Stimulated activated CD4-positive, alpha-beta T cell treated with anti-CD3 and anti-CD28 coated beads, Interleukin-12 subunit alpha, Interleukin-12 subunit beta, amount 100 ng/mL, for 48 hours (primary cell): ENCODE measurements at regions not wholly inside any gene's neighbourhood (a gene's known extent, or its start where the extent isn't known, plus 50 kb on each side); places are given as distances from the start of the nearest gene placed in this dataset.
A peak's percentile ranks its signal among the peaks of the same experiment; 100 is the strongest.

Experiments used
- DNase-seq, 3 donors: peaks; one replicate each; pipeline ENCODE4 v3.0.0-alpha.2; 2020; ENCODE audit warnings: low read depth in 2 of 3, low spot score in 1 of 3

DNA sequence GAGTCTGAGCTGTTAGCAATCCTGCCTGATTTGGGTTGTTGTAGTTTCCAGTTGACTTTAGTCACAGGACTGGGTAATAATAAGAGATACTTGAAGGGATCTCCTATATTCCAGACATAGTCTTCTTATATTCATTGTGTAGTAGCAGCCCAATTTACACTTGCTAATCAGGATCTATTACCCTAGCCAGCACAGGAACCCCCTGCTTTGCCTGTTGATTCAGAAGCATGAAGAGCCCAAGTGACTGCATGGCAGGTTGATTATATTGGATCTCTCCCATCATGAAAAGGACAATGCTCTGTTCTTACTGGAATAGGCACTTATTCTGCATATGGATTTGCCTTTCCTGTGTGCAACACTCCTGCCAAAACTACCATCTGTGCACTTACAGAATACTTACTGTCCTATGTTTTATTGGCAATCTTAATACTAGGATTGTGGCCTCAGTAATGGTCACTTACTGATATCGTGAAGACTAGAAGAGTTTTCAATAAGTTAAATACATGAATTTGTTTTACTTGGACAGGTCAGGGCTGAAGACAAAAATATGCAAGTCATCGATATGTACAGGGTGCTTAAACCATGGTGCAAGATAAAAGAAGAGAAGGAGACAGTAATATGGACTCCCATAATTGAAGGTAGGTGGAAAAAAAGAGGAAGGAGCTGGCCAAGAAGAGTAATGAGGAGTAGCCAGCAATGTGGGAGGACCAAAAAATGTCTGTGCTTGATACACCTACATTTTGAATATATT lies 304.1 kb downstream of the MCTP2 start:
- DNase-seq, result no peak

DNA sequence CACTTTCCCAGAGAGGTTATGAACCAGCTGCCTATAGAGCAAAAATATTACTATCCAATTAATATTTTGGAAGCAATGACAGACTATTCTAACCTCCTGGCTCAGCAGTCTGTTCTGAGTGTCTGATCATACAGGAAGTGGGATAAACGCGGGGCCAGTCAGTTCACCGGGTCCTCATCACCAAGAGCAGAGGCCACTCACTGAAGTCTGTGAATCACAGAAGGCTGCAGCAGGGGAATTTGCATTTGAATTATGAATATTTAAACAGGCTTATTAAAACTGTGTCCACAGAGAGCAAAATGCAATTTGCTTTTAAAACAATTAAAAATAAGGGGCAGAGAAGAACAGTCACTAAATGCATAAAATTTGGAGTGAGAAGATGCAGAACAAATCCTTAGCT lies 305.2 kb downstream of the MCTP2 start:
- no peak for DNase-seq

DNA sequence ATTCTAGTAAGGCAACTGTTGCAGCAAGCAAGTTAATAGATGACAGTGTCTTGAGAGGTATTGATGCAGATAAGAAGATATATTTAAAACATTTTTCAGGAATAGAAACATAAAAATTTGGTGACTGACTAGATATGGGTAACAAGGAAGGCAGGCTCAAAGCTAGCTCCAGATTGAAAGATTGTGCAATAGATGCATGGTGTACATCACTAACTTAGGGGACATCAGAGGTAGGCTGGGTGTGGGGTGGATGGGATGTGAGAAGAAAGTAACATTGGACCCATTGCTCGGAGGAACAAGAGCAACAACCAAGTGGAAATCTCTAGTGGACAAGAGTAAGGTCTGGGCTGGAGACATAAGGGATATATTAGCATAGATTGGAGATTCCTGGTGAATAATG lies 306.9 kb downstream of the MCTP2 start:
- DNase-seq, result no peak

DNA sequence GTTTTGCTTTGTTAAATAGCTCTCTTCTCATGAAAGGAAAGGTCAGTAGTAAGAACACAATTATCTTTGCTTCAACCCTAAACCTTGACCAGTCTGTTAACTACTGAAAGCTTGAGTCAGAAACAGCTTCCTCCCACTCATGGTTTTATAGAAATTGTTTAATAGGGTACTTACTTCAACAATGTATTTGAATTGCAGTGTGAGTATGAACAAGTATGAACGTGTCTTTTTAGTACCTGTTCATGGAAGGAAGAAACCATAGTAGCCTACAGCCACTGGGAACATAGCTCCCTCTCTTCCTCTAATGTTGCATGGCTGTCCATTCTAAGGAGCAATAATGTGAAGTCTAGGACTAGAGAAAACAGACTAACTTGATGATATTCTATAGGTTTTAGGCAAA lies 311.0 kb downstream of the MCTP2 start:
- no peak for DNase-seq

DNA sequence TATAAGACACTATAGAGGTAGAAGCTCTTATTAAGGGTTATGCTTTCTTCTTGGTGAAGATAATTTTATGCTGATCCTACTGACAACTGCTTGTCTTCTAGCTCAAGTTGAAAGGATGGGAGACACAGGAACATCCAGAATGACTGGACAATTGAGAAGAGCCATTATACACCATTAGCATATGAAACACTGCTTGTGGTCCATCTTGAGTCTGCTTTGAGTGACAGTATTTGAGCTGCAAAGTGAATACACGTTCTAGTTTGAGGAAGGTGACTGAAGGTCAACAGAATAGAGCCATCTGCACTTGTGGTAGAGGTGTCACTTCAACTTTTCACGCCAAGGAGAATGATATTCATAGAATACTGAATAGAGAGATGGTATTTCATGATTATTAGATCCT lies 315.4 kb downstream of the MCTP2 start:
- DNase-seq, result no peak

DNA sequence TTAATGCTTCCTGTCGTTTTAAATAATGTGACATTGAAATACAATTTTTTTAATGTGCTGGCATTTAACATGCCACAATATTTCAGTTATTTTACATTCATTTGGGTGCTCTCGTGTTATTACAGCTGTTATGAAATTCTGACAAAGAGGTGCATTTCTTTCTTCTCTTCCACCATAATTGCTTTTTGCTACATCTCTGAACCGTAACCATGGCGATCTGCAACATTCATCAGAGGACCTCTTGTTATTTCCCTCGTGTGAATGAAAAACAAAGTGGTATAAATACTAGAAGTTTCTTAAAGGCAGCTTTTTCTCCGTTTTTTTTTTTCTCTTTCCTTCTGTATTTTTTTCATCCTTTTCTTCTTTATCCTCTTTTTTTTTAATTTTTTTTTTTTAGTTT lies 316.4 kb downstream of the MCTP2 start:
- no peak for DNase-seq

DNA sequence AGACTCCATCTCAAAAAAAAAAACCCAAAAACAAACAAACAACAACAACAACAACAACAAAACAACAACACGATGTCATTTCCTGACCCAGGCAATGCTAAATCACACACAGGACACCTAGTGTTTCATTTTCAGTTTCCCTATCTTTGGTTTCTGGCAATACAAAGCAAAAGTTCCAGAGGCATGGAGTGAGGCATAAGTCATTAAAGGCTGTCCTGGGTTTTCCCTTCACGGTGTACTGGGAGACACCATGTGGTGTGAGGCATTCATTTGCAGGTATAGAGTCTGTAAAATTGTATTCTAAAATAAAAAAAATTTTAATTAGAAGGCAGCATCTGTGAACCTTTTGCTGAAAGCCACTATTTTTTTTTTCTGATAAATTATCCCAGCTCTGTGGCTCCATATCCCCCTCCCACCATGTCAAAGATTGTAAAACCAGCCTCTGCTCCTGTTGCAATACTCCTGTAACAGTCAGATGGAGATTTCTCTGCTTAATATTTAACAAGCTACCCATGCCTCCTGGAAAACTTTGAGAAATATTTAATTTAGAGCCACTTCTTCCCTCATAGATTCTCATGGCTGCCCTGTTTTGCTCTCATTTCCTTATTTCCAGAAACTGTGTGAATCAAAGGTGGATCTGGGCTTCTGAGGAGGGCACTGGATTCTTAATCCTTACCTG lies 324.6 kb downstream of the MCTP2 start:
- DNase-seq, result no peak

DNA sequence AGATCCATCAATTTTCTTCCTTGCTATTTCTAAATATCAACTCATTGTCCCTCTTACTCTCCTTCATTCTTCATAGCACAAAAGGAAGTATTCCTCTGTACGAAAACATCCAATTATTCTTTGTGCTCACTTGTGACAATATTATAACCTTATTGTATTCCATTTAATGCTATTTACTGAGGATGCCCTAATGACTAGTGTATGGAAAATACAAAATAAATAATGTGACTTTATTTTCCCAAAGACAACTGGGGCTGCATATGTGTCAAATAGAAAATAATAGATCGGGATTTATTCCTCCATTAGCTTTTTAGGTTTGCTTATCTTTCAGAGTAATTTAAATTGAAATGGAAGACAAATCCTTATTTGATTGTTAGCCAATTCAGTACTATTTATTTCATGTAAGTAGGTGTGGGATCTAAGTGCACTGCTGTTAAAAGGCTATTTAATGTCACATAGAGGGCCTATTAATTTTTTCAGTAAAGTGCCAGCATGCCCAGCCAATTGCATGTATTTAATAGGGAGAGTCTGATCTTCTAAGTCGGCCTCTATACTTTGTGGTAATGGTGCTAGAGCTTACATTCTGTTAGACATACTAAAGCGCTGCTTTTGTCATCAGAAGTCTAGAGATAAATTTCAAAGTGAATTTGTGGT lies 329.8 kb downstream of the MCTP2 start:
- DNase-seq, result no peak

DNA sequence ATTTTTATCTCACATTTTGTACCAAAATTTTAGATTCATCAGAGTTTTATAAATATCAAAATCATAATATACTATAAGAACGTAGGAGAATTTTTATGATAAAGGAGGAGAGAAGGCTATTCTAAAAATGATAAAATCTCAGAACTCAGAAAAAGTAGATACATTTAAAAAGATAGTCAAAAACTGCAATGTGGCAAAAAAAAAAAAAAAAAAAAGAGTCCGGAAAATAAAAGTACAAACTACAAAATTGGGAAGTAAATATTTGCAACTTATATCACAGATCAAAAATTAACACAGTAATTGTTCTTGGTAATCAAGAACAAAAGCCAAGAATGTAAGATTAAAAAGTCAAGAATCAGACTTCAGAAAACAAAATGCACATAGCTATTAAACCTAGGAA lies 332.1 kb downstream of the MCTP2 start:
- DNase-seq, result no peak

DNA sequence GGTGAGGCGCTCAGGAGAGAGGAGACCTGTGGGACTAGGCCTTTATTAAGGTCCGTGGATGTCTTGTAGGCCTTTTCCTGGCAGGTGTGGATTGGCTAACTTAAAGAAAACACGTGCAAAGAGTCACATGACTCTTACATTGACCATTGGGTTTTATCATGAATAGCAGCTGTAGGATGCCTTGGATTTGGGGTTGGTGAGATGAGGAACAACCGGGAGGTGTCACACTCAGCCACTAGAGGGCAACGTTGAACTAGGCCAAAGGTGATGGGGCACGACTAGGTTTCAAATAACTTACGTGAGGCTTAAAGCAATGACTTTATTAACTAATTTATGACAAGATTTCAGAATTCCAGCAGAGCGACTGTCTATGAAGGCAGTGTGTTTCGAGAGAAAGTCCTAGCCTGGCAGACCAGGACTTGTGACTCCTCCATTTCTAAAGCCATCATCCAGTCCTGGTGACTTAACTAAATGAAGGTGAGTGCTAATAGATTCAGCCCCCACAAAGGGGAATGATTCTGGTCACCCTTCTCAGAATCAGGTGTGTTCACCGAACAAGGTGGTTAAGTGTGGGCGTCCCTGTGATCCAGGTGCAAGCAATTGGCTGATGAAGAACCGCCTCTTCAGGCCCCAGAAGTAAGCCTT lies 345.6 kb downstream of the MCTP2 start:
- DNase-seq, result peak; percentile 10 to 43 (median 24)

DNA sequence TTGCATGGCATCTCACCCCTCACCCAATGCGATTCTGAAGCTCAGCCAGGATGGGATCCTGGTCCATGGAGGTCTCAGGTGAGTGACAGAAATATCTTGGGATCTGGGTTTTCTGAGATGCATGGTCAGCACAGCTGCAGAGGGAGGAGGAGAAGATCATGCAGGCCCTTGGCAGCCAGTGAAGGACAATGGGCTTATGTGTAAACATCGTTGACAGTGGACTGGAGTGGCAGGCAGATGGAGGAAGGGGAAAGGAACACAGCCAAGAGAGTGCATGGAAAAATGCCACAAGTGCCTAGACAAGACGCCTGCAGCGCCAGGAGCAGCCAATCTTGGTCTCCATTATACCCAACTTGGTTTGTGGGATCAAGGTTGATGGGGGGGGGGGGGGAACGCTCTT lies 347.9 kb downstream of the MCTP2 start:
- DNase-seq, result no peak

DNA sequence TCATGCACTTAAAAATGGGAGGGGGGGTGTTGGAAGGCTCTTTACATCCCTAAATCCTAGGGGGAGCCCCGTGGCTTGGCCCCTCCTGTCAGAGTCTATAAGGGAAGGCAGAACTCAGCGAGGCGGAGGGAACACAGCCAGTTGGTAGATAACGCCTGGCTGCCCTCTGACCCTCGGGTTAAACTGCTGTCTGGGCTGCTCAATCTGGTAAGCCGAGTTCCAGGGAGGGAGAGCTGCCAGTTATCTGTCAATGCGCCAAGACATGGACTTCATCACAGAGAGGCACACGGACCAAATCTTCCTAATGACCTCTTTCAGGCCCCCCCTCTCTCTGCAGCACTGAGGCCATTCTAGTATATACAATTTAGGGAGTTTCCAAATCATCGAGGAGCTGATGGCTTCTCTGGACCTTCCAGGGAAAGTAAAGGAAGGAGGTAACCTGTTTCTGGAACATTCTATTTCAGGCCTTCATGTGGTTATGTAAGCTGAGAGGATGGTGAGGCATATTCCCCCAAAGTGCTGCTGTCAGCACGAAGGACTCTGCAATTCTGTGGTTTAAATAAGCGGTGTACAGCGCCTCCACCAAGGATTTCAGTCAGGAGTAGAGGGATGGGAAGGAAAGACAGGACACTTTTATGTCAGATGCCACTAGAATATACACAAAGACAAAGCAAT lies 349.0 kb downstream of the MCTP2 start:
- DNase-seq, result no peak

DNA sequence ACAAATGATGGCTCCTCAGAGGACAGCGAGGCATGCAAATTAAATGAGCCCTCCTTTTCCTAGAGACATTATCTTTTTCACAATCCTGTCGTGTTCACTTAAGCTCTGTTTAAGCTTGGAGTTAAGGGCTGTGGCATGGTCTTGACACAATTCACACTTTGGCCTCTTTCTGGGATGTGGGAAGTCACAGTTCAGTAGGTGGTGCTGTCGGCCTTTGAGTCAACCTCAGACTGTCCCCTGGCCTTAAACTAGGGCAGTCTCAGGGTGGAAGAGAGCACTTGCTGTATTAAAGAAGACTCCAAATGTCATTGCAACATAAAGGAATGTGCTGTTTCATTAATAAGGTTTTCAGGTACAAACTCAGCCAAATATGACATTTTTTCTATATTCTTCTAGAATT lies 351.0 kb downstream of the MCTP2 start:
- DNase-seq, result peak; percentile 3 to 17 (median 14)

DNA sequence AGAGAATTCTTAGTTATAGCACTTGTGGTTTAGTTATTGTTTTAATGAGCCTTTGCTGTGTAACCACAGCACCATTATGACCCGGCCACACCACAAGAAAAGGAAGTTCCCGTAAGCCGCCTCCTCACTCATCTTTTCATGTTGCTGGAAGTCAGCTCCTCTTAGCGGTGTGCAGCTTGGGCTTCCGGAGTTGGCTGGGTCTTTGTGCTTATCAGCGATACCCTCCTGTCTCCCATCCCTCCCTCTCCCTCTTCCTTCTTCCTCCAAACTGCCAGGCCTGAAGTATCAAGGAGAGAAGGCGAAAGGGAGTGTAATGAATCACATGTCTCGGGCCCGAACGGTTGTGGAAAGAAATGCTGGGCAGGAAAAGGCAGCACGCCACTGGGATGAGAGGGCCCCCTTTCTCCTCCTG lies 353.5 kb downstream of the MCTP2 start:
- DNase-seq, result peak; percentile 38 to 63 (median 39)

DNA sequence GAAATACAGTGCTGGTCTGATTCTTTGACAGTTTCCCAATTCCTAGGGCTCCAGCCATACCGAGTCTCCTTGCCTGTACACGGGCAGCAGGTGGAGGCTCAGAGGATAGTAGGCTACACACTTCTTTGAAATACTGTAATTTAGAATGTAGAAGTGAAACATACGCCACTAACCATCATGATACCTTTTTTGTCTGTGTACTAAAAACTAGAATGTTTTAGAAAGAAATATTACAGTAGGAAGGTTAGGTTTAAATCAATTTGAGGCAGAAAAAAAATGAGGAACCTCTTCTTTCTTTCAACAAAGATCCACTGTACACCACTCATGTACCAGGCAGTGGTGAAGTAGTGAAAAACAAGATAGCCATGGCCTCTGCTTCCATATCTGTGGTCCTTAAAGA lies 354.7 kb downstream of the MCTP2 start:
- DNase-seq, result no peak

DNA sequence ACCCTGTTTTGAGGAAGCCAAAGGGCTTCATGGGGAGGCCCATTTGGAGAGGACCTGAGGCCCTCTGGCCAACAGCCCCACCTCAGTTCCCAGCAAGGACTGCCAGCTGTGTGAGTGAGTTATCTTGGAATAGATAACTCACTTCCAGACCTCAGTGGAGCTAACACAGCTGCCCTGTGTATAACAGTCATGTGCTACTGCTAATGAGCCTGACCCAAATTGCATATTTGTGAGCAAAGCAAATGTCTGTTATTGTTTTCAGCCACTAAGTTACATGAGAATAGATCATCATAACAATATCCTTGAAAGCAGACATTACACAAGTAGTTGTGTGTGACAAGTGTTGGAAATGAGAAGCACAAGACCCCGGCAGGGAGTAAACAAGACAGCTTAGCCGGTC lies 355.8 kb downstream of the MCTP2 start:
- no peak for DNase-seq

DNA sequence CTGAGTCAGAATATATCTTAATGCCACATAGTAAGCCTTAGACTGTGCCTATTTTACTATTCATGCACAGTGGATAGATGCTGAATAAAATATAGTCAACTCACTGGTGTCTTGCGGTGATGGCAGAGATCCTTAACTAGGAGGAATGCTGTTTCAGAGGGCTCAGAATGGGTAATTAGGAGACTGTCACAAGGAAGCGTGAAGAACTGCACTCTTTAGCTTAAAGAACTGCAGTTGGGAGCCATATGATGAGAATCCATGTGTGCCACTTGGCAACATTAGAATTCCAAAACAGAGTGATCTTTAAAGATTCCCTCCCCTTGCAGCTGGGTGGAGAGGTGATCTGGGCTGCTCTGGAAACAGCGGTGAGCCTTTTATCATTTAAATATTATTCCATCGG lies 357.6 kb downstream of the MCTP2 start:
- DNase-seq, result no peak

DNA sequence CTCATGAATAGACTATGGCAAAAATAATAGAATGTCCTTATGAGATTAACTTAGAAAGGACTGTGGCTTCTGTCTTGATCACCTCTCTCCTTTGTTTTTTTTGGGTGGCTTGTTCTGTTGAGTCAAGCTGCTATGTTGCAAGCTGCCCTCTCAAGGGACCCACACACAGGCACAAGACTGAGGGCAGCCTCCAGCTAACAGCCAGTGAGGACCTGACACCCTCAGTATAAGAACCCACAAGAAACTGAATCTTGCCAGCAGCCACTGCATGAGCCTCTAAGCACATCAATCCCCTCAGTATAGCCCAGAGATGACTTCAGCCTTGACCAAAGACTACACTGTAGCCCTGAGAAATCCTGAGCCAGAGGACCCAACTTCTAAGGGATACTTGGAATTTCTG lies 361.1 kb downstream of the MCTP2 start:
- DNase-seq, result no peak

DNA sequence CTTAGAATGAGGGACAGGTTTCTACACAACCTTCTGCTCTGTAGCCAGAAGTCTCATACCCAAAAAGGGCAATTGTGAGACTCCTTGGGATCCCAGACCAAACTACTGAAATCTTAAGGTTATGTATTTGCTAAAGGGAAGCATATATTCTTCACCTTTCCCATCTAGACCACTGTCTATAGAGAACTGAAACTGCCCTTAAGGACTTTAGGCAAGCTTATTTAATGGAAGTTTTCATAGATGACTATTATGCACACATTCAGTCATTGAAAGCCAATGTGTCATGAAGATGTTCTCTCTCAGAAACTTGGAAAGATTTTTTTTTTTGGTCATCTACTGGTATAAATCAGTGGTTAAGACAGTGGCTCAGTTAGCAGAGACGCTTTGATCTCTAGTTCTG lies 365.3 kb downstream of the MCTP2 start:
- DNase-seq, result no peak

DNA sequence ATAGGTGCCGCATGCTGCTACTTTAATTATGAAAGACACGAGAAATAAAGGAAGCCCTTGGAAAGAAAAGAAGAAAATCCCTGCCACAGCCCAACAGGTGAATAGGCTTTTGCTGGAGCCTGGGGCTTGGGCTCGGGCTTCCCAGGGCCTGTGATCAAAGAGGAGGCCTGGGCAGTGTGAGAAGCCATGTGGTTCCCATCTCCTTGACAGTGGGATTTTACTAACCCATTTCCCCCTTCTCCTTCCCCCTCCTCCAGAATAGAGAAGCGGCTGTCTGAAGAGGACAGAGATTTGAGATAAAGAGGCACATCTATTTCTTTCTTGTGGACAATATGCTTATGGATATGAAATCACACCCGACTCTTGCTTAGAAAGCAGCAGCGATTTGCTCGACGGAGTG lies 369.1 kb downstream of the MCTP2 start:
- DNase-seq, result no peak

DNA sequence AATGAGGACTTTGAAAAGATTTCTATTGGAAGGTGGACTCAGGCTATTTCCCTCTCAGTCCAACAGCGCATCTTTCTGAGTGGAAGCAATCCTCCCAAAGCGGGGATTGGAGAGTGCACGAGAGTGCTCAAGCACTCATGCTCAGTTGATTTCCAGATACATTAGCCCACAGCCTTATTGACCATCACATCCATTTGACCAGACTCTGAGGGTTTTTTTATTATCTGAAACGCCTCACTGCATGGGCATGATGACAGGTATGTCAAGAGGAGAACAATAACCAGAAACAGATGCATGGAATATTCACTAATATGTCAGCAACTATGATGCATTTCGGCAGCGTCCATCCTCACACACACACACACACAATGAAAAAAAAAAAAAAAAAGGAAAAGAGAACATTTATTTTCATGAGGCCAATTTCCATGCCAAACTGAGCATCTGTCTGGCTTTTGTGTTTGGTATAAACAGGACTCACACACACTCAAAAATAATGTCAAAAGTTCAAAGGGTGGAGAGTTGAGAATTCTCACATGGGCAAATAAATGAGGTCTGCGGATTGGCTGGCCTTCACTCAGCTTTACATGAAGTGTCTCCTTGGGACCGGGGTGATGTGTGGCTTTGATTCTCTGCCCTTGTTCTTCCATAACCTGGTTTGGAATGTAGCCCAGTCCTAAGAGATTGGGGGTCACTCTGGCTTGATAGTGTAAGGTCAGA lies 371.6 kb downstream of the MCTP2 start:
- DNase-seq, result no peak
